Parathyroid adenoma (tissue), 2 donors: ENCODE measurements at regions not wholly inside any gene's neighbourhood (a gene's known extent, or its start where the extent isn't known, plus 50 kb on each side); places are given as distances from the start of the nearest gene placed in this dataset.

Experiments used
- H2AFZ ChIP-seq: fragments of 300-600 bp; sonication (generic); one replicate; pipeline ENCODE4 v1.7.0; 2017; ENCODE audit warnings: antibody characterized with exemption, mild to moderate bottlenecking
- H3K27ac ChIP-seq: fragments of 300-600 bp; sonication (generic); one replicate; pipeline ENCODE4 v1.7.0; 2017
- H3K27me3 ChIP-seq: fragments of 300-600 bp; sonication (generic); one replicate; pipeline ENCODE4 v1.7.0; 2017; ENCODE audit warnings: low read length; ENCODE audit not compliant: control insufficient read depth, insufficient read depth
- H3K36me3 ChIP-seq: fragments of 300-600 bp; sonication (generic); one replicate; pipeline ENCODE4 v1.7.0; 2017; ENCODE audit warnings: low read length; ENCODE audit not compliant: control insufficient read depth, insufficient read depth
- H3K4me1 ChIP-seq: fragments of 300-600 bp; sonication (generic); one replicate; pipeline ENCODE4 v1.7.0; 2017; ENCODE audit warnings: control low read depth
- H3K4me2 ChIP-seq: fragments of 300-600 bp; sonication (generic); one replicate; pipeline ENCODE4 v1.7.0; 2017; ENCODE audit warnings: low read length
- H3K4me3 ChIP-seq: fragments of 300-600 bp; sonication (generic); one replicate; pipeline ENCODE4 v1.7.0; 2017; ENCODE audit warnings: low read depth, low read length
- H3K79me2 ChIP-seq: fragments of 300-600 bp; sonication (generic); one replicate; pipeline ENCODE4 v1.7.0; 2017; ENCODE audit warnings: control low read depth
- H3K9ac ChIP-seq: fragments of 300-600 bp; sonication (generic); one replicate; pipeline ENCODE4 v1.7.0; 2017; ENCODE audit warnings: mild to moderate bottlenecking
- H3K9me3 ChIP-seq: fragments of 300-600 bp; sonication (generic); one replicate; pipeline ENCODE4 v1.7.0; 2017; ENCODE audit warnings: low read length; ENCODE audit not compliant: control insufficient read depth
- TF ChIP-seq, protein P1 (sequence below): fragments of 300-600 bp; sonication (generic); IDR thresholded peaks from one replicate; pipeline ENCODE4 v1.7.0; 2017; ENCODE audit warnings: antibody characterized with exemption, mild to moderate bottlenecking
- donor health status: primary hyperparathyroidism.

- no peak overlapping the region for H3K4me3 ChIP-seq
- TF ChIP-seq, protein P1, sequence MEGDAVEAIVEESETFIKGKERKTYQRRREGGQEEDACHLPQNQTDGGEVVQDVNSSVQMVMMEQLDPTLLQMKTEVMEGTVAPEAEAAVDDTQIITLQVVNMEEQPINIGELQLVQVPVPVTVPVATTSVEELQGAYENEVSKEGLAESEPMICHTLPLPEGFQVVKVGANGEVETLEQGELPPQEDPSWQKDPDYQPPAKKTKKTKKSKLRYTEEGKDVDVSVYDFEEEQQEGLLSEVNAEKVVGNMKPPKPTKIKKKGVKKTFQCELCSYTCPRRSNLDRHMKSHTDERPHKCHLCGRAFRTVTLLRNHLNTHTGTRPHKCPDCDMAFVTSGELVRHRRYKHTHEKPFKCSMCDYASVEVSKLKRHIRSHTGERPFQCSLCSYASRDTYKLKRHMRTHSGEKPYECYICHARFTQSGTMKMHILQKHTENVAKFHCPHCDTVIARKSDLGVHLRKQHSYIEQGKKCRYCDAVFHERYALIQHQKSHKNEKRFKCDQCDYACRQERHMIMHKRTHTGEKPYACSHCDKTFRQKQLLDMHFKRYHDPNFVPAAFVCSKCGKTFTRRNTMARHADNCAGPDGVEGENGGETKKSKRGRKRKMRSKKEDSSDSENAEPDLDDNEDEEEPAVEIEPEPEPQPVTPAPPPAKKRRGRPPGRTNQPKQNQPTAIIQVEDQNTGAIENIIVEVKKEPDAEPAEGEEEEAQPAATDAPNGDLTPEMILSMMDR, result no peak
- H3K9me3 ChIP-seq, result no peaks in the 10 kb centered on the region
- no peak overlapping the region for H2AFZ ChIP-seq
- H3K27me3 ChIP-seq, result no peaks in the 10 kb centered on the region
- H3K27ac ChIP-seq, result no peak overlapping the region
- no peaks in the 10 kb centered on the region for H3K4me1 ChIP-seq
- no peak overlapping the region for H3K4me2 ChIP-seq
- H3K9ac ChIP-seq, result no peak overlapping the region
- H3K36me3 ChIP-seq, result no peaks in the 10 kb centered on the region
- H3K79me2 ChIP-seq, result no peaks in the 10 kb centered on the region
Measured at GRCh38 chr3:152157337-152157736, 111.4 kb upstream of the MBNL1 start.

DNA sequence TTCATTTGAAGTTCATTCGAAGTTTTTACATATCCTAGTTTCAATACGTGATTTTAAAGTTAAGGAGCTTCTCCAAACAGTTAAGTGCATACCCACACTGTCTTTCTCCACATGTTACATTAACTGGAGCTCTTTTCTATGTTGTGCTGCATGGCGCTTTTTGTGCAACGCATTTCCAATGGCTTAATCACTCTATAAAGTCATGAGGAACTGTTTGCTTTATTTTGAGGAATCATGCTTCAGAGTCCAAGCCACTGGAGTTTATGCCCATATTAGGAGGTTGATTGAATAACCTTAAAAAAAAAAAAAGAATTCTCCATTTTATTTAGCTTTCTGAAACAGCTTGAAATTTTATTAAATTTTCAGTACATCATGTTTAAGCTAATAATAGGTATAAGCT lies 109.4 kb upstream of the MBNL1 start:
- TF ChIP-seq, protein P1, result no peak
- Histone ChIP-seq H3K9me3 (no peaks in the 10 kb centered on the region), H3K36me3 (no peaks in the 10 kb centered on the region), H3K4me3 (no peak overlapping the region), H3K4me1 (no peaks in the 10 kb centered on the region), H2AFZ (no peak overlapping the region), H3K79me2 (no peaks in the 10 kb centered on the region), H3K9ac (no peak overlapping the region), H3K4me2 (no peak overlapping the region), H3K27me3 (no peaks in the 10 kb centered on the region), H3K27ac (no peak overlapping the region)

DNA sequence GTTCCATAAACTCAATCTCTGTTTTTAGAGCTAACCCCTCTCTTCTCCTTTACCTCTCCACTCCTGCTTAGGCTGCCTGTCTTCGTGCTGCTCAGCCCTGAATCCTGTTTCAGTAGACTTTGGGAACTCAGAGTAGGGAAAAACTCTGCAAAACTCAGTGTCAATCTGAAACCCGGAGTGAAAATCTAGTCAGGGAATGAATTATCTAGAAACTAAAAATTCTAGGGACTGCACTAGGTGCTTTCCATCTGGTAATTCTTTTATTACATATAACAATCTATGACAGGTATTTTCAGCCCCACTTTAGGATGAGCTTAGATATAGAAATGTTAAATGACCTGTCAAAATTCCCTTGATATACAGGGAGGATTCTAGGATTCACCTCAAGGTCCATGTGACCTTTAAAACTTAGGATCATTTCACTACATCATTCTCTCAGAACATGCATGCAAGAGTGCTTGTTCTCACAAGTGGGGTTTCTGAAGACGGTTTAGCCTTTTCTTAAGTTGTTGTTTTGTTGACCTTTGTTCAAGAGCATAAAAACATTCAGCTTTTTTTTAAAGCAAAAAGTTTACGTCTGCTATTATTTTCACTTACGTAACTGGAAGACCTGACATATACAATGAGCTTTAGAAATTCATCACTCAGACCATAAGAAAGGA lies 108.2 kb upstream of the MBNL1 start:
- no peak overlapping the region for H3K27ac ChIP-seq

DNA sequence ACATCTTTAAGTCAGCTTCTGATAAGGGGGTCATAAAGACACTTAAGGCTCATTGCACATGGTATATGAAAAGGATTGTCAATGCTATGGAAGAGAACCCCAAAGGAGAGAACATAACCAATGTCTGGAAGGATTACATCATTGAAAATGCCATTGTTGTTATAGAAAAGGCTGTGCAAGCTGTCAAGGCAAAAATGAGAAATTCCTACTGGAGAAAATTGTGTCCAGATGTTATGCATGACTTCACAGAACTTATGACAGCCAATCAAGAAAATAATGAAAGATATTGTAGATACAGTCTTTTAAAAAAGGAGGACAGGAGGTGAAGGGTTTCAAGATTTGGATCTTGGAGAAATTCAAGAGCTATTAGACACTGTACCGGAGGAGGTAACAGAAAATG lies 96.3 kb upstream of the MBNL1 start:
- Histone ChIP-seq H3K27me3 (no peaks in the 10 kb centered on the region), H3K4me2 (no peak overlapping the region), H3K9ac (no peak overlapping the region), H3K4me3 (no peak overlapping the region), H3K27ac (no peak overlapping the region), H3K36me3 (no peaks in the 10 kb centered on the region), H3K9me3 (no peaks in the 10 kb centered on the region), H3K79me2 (no peaks in the 10 kb centered on the region), H3K4me1 (no peaks in the 10 kb centered on the region), H2AFZ (no peak overlapping the region)
- TF ChIP-seq, protein P1, result no peak

More for the DNA sequence above, 108.2 kb upstream of the MBNL1 start:
- no peaks in the 10 kb centered on the region for H3K4me1 ChIP-seq
- no peak overlapping the region for H3K9ac ChIP-seq
- H3K9me3 ChIP-seq, result no peaks in the 10 kb centered on the region
- H3K36me3 ChIP-seq, result no peaks in the 10 kb centered on the region
- H3K4me2 ChIP-seq, result no peak overlapping the region
- TF ChIP-seq, protein P1, result no peak
- no peaks in the 10 kb centered on the region for H3K79me2 ChIP-seq
- no peaks in the 10 kb centered on the region for H3K27me3 ChIP-seq
- no peak overlapping the region for H2AFZ ChIP-seq
- no peak overlapping the region for H3K4me3 ChIP-seq

DNA sequence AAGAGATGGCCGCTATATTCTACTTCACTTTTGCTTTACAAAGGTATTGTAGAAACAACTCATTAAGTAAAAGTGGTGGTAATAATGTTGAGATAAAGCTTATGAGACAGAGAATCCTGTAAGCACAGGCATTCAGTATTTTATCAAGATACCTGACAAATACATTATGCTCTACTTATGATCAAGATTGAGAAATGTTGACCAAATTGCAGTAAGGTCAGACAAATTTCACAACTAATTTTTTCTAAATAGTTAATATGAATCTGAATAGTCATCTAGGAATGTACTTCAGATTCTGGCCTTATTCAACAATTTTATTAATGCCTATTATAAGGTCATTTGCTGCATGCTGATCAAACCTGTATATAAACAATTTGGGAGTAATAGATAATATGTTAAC lies 95.1 kb upstream of the MBNL1 start:
- no peak overlapping the region for H3K4me3 ChIP-seq
- no peak overlapping the region for H3K27ac ChIP-seq
- no peaks in the 10 kb centered on the region for H3K4me1 ChIP-seq
- no peaks in the 10 kb centered on the region for H3K79me2 ChIP-seq
- H3K9me3 ChIP-seq, result no peaks in the 10 kb centered on the region
- TF ChIP-seq, protein P1, result no peak
- H3K4me2 ChIP-seq, result no peak overlapping the region
- no peak overlapping the region for H2AFZ ChIP-seq
- no peaks in the 10 kb centered on the region for H3K36me3 ChIP-seq
- H3K9ac ChIP-seq, result no peak overlapping the region
- no peaks in the 10 kb centered on the region for H3K27me3 ChIP-seq
